SK-N-SH (cell line): ENCODE measurements at regions not wholly inside any gene's neighbourhood (a gene's known extent, or its start where the extent isn't known, plus 50 kb on each side); places are given as distances from the start of the nearest gene placed in this dataset.

Experiments used
- RFX5 ChIP-seq: IDR thresholded peaks from 2 replicates; pipeline ENCODE4 v1.6.1; 2012; ENCODE audit warnings: mild to moderate bottlenecking, improper control_type of control experiment, low read length
- TF ChIP-seq, protein P1 (sequence below): fragments of 200-600 bp; sonication (generic); IDR thresholded peaks from 2 replicates; pipeline ENCODE4 v1.6.1; 2017; ENCODE audit warnings: antibody characterized with exemption, mild to moderate bottlenecking, moderate library complexity
- TF ChIP-seq, protein P2 (sequence below): IDR thresholded peaks from 2 replicates; pipeline ENCODE4 v1.6.1; 2012; ENCODE audit warnings: mild to moderate bottlenecking, low read depth, low read length, moderate library complexity
- TF ChIP-seq, protein P3 (sequence below): fragments of 150-350 bp; IDR thresholded peaks from 2 replicates; pipeline ENCODE4 v1.6.1; 2016; ENCODE audit warnings: mild to moderate bottlenecking, low read depth, low read length

DNA sequence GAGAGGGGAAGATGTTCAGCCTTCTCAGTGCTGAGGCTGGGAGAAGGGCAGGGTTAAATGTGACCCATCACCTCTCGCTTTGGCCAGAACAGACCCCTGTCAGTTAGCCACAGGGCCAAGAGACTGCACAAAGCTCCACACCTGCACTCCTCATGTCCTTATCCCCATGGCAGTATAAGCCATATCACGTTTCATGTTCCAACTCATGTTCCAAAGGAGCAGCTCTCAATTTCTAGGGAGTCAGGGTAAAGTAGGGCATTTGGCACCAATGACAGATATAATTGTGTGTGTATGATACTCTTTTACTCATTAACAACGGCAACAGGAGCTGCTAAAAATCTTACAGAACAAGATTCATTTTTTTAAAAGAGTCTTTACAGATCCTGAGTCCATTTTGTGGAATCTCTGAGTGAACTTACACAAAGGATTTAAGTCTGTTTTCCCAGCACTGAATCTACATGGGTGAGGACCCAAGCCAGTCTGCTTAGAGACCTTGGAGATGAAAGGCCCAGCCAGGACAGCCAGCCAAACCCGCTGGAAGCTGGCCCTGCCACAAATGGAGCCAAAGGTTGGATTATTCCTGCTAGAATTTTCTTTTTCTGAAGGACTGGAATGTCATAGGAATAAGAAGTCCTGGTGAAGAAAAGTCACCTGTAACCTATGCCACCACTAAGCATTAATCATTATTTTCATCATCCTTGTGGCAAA, 129.1 kb upstream of the SMAD1 start:
- TF ChIP-seq, protein P1, sequence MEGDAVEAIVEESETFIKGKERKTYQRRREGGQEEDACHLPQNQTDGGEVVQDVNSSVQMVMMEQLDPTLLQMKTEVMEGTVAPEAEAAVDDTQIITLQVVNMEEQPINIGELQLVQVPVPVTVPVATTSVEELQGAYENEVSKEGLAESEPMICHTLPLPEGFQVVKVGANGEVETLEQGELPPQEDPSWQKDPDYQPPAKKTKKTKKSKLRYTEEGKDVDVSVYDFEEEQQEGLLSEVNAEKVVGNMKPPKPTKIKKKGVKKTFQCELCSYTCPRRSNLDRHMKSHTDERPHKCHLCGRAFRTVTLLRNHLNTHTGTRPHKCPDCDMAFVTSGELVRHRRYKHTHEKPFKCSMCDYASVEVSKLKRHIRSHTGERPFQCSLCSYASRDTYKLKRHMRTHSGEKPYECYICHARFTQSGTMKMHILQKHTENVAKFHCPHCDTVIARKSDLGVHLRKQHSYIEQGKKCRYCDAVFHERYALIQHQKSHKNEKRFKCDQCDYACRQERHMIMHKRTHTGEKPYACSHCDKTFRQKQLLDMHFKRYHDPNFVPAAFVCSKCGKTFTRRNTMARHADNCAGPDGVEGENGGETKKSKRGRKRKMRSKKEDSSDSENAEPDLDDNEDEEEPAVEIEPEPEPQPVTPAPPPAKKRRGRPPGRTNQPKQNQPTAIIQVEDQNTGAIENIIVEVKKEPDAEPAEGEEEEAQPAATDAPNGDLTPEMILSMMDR = no peak
- TF ChIP-seq, protein P2, sequence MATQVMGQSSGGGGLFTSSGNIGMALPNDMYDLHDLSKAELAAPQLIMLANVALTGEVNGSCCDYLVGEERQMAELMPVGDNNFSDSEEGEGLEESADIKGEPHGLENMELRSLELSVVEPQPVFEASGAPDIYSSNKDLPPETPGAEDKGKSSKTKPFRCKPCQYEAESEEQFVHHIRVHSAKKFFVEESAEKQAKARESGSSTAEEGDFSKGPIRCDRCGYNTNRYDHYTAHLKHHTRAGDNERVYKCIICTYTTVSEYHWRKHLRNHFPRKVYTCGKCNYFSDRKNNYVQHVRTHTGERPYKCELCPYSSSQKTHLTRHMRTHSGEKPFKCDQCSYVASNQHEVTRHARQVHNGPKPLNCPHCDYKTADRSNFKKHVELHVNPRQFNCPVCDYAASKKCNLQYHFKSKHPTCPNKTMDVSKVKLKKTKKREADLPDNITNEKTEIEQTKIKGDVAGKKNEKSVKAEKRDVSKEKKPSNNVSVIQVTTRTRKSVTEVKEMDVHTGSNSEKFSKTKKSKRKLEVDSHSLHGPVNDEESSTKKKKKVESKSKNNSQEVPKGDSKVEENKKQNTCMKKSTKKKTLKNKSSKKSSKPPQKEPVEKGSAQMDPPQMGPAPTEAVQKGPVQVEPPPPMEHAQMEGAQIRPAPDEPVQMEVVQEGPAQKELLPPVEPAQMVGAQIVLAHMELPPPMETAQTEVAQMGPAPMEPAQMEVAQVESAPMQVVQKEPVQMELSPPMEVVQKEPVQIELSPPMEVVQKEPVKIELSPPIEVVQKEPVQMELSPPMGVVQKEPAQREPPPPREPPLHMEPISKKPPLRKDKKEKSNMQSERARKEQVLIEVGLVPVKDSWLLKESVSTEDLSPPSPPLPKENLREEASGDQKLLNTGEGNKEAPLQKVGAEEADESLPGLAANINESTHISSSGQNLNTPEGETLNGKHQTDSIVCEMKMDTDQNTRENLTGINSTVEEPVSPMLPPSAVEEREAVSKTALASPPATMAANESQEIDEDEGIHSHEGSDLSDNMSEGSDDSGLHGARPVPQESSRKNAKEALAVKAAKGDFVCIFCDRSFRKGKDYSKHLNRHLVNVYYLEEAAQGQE = no peak
- no peak for TF ChIP-seq RFX5
- TF ChIP-seq, protein P3, sequence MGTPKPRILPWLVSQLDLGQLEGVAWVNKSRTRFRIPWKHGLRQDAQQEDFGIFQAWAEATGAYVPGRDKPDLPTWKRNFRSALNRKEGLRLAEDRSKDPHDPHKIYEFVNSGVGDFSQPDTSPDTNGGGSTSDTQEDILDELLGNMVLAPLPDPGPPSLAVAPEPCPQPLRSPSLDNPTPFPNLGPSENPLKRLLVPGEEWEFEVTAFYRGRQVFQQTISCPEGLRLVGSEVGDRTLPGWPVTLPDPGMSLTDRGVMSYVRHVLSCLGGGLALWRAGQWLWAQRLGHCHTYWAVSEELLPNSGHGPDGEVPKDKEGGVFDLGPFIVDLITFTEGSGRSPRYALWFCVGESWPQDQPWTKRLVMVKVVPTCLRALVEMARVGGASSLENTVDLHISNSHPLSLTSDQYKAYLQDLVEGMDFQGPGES = no peak
